GM23248 (cell line): ENCODE measurements at regions not wholly inside any gene's neighbourhood (a gene's known extent, or its start where the extent isn't known, plus 50 kb on each side); places are given as distances from the start of the nearest gene placed in this dataset.

ENCODE experiments used
- DNase-seq: peaks from one replicate; pipeline ENCODE4 v3.0.0-alpha.2; 2015
- H2AFZ ChIP-seq: fragments of 200-600 bp; sonication (generic); 2 replicates; pipeline ENCODE4 v1.6.1; 2016; ENCODE audit warnings: antibody characterized with exemption
- H3F3A ChIP-seq: fragments of 200-600 bp; sonication (generic); 2 replicates; pipeline ENCODE4 v1.6.1; 2016; ENCODE audit warnings: mild to moderate bottlenecking, antibody characterized with exemption, mixed run types; ENCODE audit not compliant: insufficient read depth
- H3K27ac ChIP-seq: fragments of 200-600 bp; sonication (generic); 2 replicates; pipeline ENCODE4 v1.5.1; 2016; ENCODE audit warnings: mild to moderate bottlenecking
- H3K27me3 ChIP-seq: fragments of 200-600 bp; sonication (generic); replicated peaks from 2 replicates; pipeline ENCODE4 v1.6.1; 2016; ENCODE audit warnings: mild to moderate bottlenecking; ENCODE audit not compliant: insufficient read depth
- H3K36me3 ChIP-seq: fragments of 200-600 bp; sonication (generic); 2 replicates; pipeline ENCODE4 v1.6.1; 2016; ENCODE audit warnings: low read depth, mild to moderate bottlenecking
- H3K4me1 ChIP-seq: fragments of 200-600 bp; sonication (generic); 2 replicates; pipeline ENCODE4 v1.6.1; 2016; ENCODE audit warnings: mild to moderate bottlenecking; ENCODE audit not compliant: insufficient read depth
- H3K4me2 ChIP-seq: fragments of 200-600 bp; sonication (generic); one replicate; pipeline ENCODE4 v1.6.1; 2016; ENCODE audit warnings: mild to moderate bottlenecking; ENCODE audit not compliant: unreplicated experiment
- H3K4me3 ChIP-seq: fragments of 200-600 bp; sonication (generic); 2 replicates; pipeline ENCODE4 v1.5.1; 2016; ENCODE audit warnings: mild to moderate bottlenecking
- H3K79me2 ChIP-seq: fragments of 200-600 bp; sonication (generic); 2 replicates; pipeline ENCODE4 v1.6.1; 2016; ENCODE audit warnings: mild to moderate bottlenecking; ENCODE audit not compliant: insufficient read depth
- H3K9ac ChIP-seq: fragments of 200-600 bp; sonication (generic); 2 replicates; pipeline ENCODE4 v1.6.1; 2016; ENCODE audit warnings: mild to moderate bottlenecking
- H3K9me2 ChIP-seq: fragments of 200-600 bp; sonication (generic); 2 replicates; pipeline ENCODE4 v1.6.1; 2016; ENCODE audit warnings: mixed run types, mild to moderate bottlenecking, moderate library complexity; ENCODE audit not compliant: insufficient read depth
- H3K9me3 ChIP-seq: fragments of 200-600 bp; sonication (generic); one replicate; pipeline ENCODE4 v1.6.1; 2017; ENCODE audit warnings: low read depth
- H4K20me1 ChIP-seq: fragments of 200-600 bp; sonication (generic); 2 replicates; pipeline ENCODE4 v1.6.0; 2016; ENCODE audit not compliant: insufficient read depth
- EZH2 ChIP-seq: fragments of 200-600 bp; sonication (generic); IDR thresholded peaks from 2 replicates; pipeline ENCODE4 v1.6.1; 2018; ENCODE audit warnings: antibody characterized with exemption, mild to moderate bottlenecking; ENCODE audit not compliant: insufficient read depth, poor library complexity, severe bottlenecking
- EZH2phosphoT487 ChIP-seq: fragments of 200-600 bp; sonication (generic); IDR thresholded peaks from 2 replicates; pipeline ENCODE4 v1.6.1; 2018; ENCODE audit warnings: antibody characterized with exemption, moderate library complexity, mild to moderate bottlenecking, low read depth; ENCODE audit not compliant: insufficient read depth
- WGBS, 2 experiments: methylation state at CpG; one replicate each; pipeline ENCODE4 v1.1.6; 2015 to 2017; ENCODE audit warnings: low lambda C conversion rate in 2 of 2, low coverage in 1 of 2; ENCODE audit errors: missing lambda C conversion rate in 2 of 2; 5-methylcytosine and 5-hydroxymethylcytosine counted together
- in situ Hi-C: fragments of 300-500 bp; cut with MboI; formaldehyde crosslinking; loops from 2 replicates; pipeline ENCODE4 v1.15.0; 2020

DNA sequence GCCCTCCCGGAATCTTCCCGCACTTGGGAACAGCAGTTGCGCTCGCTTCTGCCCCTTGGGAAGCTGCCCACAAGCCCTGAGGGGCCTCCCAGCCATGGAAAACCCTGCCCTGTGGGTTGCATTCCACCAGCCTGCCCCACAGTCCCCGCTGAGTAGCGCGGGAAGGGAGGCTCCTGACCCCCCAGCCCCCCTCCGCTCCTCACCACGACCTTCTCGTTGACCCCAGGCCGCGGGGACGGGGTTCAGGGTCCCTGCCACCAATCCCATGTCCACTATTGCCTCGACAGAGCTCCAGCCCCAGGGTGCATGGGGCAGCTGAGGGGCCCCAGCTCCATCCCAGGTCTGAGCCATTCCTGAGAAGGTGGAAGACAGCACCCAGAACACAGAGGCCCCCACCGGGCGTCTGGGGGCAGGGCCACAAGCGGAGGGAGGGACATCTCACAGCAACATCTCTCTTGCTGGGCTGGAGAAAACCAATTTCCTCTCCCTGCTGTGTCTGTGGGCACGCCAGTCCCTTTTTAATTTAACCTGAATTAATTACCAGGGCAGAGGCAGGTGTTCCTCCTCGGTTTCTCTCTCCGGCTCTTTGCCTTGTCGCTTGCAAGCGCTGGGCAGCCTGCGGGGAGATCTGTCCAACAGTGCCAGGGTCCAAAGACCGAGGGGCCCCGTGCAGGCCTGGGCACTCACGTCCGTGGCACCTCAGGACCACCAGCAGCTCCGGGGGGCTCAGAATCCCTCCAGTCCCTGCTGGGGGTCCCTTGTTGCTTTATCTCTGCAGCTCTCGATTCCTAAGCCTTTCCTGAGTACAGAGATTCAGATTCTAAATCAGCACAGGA, 57.9 kb downstream of the FOXL3 start:
- Histone ChIP-seq H3K9me3 (no peaks in the 10 kb centered on the region), H3K4me1 (no peaks in the 10 kb centered on the region), H3K4me3 (no peak overlapping the region), H3K9ac (no peak overlapping the region), H3K9me2 (no peaks in the 10 kb centered on the region), H3K36me3 (no peaks in the 10 kb centered on the region), H3K79me2 (no peaks in the 10 kb centered on the region), H2AFZ (no peak overlapping the region), H3F3A (no peaks in the 10 kb centered on the region), H3K27ac (no peak overlapping the region), H3K4me2 (no peak overlapping the region), H4K20me1 (no peaks in the 10 kb centered on the region), H3K27me3 (peaks cover 5% of the 10 kb centered on the region; the same call in 1 of the 2 replicates)
- no peak for DNase-seq
- in situ Hi-C loops = no loop called here
- WGBS, 2 experiments = 69 to 70% methylated on average over 22 to 29 of the region's 29 CpGs
- no peak for TF ChIP-seq EZH2phosphoT487
- no peak for TF ChIP-seq EZH2

DNA sequence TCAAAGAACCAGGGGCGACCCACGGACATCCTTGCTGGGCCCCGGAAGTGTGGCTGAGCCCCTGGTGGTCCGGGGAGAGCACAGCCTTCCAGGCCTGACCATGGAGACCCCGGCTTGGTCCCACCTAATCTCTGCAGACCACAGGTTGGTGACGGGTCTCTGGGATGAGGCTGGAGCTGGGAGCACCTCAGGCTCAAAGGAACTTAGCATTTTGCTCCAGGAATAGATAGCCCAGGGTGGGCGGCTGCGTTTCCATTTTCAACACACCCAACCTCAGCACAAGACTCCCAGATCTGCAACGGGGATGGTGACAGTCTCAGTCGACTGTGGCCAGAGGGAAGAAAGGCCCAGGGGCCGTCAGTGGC, 58.5 kb downstream of the FOXL3 start:
- H3K4me2 ChIP-seq = no peak overlapping the region
- H2AFZ ChIP-seq = no peak overlapping the region
- no peak for DNase-seq
- TF ChIP-seq EZH2 (no peak), EZH2phosphoT487 (no peak)
- no peak overlapping the region for H3K27ac ChIP-seq
- 46 to 49% methylated on average over 11 of the region's 11 CpGs for WGBS, 2 experiments
- H3F3A ChIP-seq = no peaks in the 10 kb centered on the region
- H3K36me3 ChIP-seq = no peaks in the 10 kb centered on the region
- no peaks in the 10 kb centered on the region for H3K9me2 ChIP-seq
- H3K4me3 ChIP-seq = no peak overlapping the region
- H3K79me2 ChIP-seq = no peaks in the 10 kb centered on the region
- in situ Hi-C loops = no loop called here
- H3K9ac ChIP-seq = no peak overlapping the region
- H4K20me1 ChIP-seq = no peaks in the 10 kb centered on the region
- no peaks in the 10 kb centered on the region for H3K4me1 ChIP-seq
- peaks cover 5% of the 10 kb centered on the region; the same call in 1 of the 2 replicates for H3K27me3 ChIP-seq
- no peaks in the 10 kb centered on the region for H3K9me3 ChIP-seq

- Histone ChIP-seq H3K27ac (no peak overlapping the region), H3K4me2 (no peak overlapping the region), H2AFZ (no peak overlapping the region), H3K36me3 (no peaks in the 10 kb centered on the region), H3K4me3 (no peak overlapping the region), H3K9ac (no peak overlapping the region), H3K27me3 (peaks cover 5% of the 10 kb centered on the region; the same call in 1 of the 2 replicates), H3K9me3 (no peaks in the 10 kb centered on the region), H4K20me1 (no peaks in the 10 kb centered on the region), H3K4me1 (no peaks in the 10 kb centered on the region), H3K79me2 (no peaks in the 10 kb centered on the region), H3F3A (no peaks in the 10 kb centered on the region), H3K9me2 (no peaks in the 10 kb centered on the region)
- DNase-seq = no peak
- in situ Hi-C loops = no loop called here
- no peak for TF ChIP-seq EZH2phosphoT487
- no peak for TF ChIP-seq EZH2
- WGBS, 2 experiments = 51 to 58% methylated on average over 29 to 33 of the region's 34 CpGs
Observed at GRCh38 chr7:348962-349743, 59.2 kb downstream of the FOXL3 start.

DNA sequence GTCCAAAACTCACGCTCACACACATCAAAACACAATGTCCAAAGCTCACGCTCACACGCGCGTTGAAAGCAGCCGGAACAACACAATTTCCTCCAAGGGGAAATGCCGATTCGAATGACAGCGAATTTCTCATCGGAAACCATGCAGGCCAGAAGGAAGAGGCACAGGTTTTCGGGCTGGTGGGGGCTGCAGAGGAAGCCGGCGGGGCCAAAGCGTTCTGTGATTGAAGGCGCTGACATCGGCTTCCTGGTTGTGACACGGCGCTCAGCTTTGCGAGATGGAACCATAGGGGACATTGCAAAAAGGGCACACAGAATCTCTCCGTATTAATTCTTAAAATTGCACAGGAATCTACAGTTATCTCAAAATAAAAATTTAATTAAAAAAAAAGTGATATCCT, 61.3 kb downstream of the FOXL3 start:
- no peaks in the 10 kb centered on the region for H3K36me3 ChIP-seq
- H3F3A ChIP-seq = no peaks in the 10 kb centered on the region
- H3K4me3 ChIP-seq = no peak overlapping the region
- no peaks in the 10 kb centered on the region for H3K4me1 ChIP-seq
- H3K4me2 ChIP-seq = no peak overlapping the region
- peaks cover 5% of the 10 kb centered on the region; the same call in 1 of the 2 replicates for H3K27me3 ChIP-seq
- TF ChIP-seq EZH2 (no peak), EZH2phosphoT487 (no peak)
- no peaks in the 10 kb centered on the region for H3K9me2 ChIP-seq
- DNase-seq = no peak
- H4K20me1 ChIP-seq = no peaks in the 10 kb centered on the region
- no peak overlapping the region for H3K27ac ChIP-seq
- no peaks in the 10 kb centered on the region for H3K9me3 ChIP-seq
- 38 to 43% methylated on average over 20 of the region's 20 CpGs for WGBS, 2 experiments
- no peaks in the 10 kb centered on the region for H3K79me2 ChIP-seq
- H2AFZ ChIP-seq = no peak overlapping the region
- in situ Hi-C loops = no loop called here
- no peak overlapping the region for H3K9ac ChIP-seq
